GM10266 (cell line): ENCODE measurements at regions not wholly inside any gene's neighbourhood (a gene's known extent, or its start where the extent isn't known, plus 50 kb on each side); places are given as distances from the start of the nearest gene placed in this dataset.

Experiments used
- DNase-seq: peaks from one replicate; pipeline ENCODE4 v3.0.0; 2012; ENCODE audit errors: extremely low spot score
- TF ChIP-seq, protein P1 (sequence below): IDR thresholded peaks from 2 replicates; pipeline ENCODE4 v1.5.1; 2012; ENCODE audit warnings: mild to moderate bottlenecking, low read depth; ENCODE audit not compliant: control insufficient read depth, insufficient read depth; ENCODE audit errors: missing control alignments

DNA sequence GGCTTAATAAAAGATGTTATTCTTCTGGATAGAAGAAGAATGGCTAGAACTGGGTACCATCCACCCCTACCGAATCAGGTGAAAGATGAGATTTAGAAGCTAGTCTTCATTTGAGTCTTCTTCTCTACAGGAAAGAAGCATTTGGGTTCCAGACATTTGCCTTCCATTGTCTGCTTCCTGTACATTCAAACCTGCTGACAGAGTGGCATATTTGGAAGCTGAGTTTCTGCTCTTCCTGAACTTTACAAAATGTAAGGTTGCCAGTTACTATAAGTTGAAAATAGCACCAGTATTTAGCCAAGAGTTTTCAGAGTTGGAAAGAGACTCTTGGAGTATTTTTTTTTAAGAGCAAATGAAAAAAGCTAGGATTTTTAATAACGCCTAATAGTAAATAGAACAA lies 525.4 kb upstream of the TLE4 start:
- DNase-seq = no peak
- TF ChIP-seq, protein P1, sequence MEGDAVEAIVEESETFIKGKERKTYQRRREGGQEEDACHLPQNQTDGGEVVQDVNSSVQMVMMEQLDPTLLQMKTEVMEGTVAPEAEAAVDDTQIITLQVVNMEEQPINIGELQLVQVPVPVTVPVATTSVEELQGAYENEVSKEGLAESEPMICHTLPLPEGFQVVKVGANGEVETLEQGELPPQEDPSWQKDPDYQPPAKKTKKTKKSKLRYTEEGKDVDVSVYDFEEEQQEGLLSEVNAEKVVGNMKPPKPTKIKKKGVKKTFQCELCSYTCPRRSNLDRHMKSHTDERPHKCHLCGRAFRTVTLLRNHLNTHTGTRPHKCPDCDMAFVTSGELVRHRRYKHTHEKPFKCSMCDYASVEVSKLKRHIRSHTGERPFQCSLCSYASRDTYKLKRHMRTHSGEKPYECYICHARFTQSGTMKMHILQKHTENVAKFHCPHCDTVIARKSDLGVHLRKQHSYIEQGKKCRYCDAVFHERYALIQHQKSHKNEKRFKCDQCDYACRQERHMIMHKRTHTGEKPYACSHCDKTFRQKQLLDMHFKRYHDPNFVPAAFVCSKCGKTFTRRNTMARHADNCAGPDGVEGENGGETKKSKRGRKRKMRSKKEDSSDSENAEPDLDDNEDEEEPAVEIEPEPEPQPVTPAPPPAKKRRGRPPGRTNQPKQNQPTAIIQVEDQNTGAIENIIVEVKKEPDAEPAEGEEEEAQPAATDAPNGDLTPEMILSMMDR = no peak

DNA sequence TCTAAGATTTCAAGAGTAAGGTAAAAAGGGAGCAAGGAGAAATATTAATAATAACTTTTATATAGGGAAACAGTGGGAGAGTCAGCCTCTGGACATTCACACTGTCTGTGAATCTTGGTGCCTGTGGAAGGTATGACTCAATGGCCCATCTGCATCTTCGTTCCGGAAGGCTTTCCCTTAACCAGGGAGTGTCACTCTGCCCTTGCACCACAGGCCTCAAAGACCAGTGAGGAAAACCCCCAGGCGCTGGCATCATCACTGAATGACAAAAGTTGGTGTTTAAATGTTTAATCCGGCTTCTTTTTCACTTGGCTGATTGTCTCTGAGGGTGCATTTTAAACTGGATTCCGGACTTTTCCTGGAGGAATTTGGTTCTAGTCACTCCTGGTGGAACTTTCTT lies 522.4 kb upstream of the TLE4 start:
- TF ChIP-seq, protein P1 = no peak
- DNase-seq = no peak

GRCh38 chr9:79053598-79053997 lies 518.2 kb upstream of the TLE4 start:
- DNase-seq = no peak
- TF ChIP-seq, protein P1 = no peak

- TF ChIP-seq, protein P1 = no peak
- no peak for DNase-seq
Observed at GRCh38 chr9:79054500-79054899, 517.3 kb upstream of the TLE4 start.

- no peak for DNase-seq
- TF ChIP-seq, protein P1 = no peak
Observed at GRCh38 chr9:79056041-79056440, 515.7 kb upstream of the TLE4 start.

DNA sequence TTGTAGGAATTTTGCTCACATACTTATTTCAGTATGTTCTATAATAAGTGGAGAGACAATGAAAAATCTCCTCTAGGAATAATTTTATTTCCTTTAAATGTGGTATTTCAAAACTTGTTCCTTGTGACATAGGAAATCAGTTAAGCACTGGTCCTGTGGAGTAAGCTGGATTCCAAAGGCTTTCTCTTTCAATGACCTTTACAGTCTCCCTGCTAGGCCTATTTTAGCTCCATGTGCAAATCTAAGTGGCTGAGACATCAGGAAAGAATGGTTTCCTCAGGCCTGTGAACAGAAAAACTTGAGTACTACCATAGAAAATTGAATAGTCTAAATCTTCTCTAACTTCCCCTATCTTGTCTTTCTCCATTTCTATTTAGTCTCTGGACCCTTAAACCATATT lies 514.2 kb upstream of the TLE4 start:
- TF ChIP-seq, protein P1 = no peak
- no peak for DNase-seq

DNA sequence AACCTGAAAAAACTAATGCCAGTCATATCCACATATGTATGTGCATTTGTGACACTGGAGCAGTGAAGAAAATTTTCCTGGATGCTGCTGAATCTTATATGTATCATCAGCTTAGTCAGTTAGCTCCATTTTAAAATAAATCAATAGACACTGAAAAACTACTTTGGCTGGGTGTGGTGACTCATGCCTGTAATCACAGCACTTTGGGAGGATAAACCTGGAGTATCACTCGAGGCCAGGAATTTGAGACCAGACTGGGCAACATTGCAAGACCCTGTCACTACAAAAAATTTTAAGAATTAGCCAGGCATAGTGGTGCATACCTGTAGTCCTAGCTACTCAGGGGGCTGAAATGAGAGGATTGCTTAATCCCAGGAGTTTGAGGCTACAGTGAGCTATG lies 511.0 kb upstream of the TLE4 start:
- TF ChIP-seq, protein P1 = no peak

More for the DNA sequence above, 511.0 kb upstream of the TLE4 start:
- DNase-seq = no peak
